ENCODE measurements at regions not wholly inside any gene's neighbourhood (a gene's known extent, or its start where the extent isn't known, plus 50 kb on each side); places are given as distances from the start of the nearest gene placed in this dataset.

- no peak for DNase-seq
Observed at GRCh38 chr12:19627719-19628118, 188.4 kb downstream of the AEBP2 start.

GRCh38 chr12:19630536-19630935 lies 191.2 kb downstream of the AEBP2 start:
- DNase-seq: no peak

DNA sequence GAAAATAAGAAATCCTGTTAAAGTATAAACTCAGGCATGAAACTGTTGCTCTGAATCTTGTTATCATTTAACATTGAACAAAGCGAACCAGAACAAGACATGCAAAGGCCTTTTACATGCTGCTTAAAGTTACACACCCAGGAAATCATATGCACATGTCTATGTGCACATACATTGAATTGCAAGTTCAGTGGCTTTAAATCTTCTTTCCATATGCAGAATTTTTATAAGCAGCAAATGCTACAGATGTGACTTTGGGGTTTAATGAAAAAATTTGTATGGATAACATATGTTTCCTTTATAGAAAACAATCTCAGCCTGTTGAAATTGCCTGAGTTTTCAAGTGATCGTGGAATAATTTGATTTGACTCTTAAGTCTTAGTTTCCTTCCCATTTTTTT lies 193.9 kb downstream of the AEBP2 start:
- no peak for DNase-seq

GRCh38 chr12:19633641-19634040 lies 194.3 kb downstream of the AEBP2 start:
- DNase-seq: no peak

- DNase-seq: no peak
Observed at GRCh38 chr12:19639781-19640415, 200.6 kb downstream of the AEBP2 start.

DNA sequence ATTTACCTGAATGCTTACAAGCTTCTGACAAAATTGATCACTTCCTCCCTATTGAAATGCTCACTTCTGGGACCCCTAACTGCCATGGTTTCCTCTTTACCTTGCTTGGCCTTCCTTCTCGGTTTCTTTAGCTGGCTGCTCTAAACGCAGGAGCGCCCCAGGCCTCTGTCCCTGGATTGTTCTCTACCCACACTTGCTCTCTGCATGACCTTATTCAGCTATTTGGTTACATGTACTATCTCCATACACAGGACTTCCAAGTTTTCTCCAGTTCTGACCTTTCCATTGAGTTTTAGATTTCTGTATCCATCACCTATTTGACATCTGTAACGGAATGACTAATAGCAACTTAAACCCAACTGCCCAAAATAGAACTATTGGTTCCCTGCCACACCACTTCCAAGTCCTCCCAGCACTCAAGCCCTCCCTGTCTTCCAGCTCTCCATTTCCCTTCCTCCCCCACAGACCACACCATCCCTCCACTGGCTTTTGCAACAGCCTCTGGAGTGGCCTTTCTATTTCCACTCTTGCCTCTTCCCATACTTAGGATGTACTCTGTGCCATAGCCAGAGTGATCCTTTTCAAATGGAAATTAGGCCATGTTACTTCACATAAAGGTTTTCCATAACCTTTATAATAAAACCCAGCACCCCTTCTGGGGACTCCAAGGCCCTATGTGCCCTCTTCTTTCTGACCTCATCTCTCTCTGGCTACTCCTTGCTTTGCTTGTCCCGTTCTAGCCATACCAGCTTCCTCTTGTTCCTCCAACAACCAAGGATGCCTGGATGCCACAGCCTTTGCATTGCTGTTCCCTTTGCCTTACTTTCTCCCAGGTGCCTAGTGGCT lies 202.2 kb downstream of the AEBP2 start:
- no peak for DNase-seq

DNA sequence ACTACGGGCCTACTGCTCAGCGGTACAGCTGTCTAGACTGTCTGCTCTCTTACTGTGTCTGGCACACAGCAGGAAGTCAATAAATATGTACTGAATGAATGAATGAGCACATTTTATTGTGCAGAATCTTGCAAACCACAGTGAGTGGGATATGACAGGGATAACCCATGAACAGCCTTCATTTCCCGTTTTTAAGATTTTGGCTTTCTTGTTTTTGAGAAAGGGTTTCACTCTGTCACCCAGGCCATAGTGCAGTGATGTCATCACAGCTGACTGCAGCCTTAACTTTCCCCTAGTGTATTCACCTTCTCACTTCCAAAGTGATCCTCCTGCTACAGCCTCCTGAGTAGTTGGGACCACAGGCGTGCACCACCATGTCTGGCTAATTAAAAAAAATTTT lies 203.1 kb downstream of the AEBP2 start:
- DNase-seq: no peak

DNA sequence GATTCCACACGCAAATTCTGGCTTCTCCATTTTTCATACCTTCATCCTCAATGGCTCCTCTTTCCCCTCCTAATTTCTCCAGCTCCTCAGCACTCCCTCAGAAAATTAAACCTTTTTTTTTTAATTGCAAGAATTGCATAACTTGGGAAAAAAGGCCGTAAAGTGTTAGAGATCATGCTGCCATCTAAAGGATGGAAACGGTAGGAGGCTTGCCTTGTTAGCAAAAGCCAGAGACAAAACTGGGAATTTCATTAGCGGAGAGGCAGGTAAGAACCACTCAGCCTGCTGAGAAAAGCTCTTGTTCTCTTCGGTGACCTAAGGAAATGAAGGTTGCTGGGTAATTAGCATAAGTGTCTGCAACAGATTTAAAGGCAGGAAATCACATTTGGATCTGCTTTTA lies 204.3 kb downstream of the AEBP2 start:
- no peak for DNase-seq

- DNase-seq: no peak
Observed at GRCh38 chr12:19644571-19644970, 205.3 kb downstream of the AEBP2 start.

DNA sequence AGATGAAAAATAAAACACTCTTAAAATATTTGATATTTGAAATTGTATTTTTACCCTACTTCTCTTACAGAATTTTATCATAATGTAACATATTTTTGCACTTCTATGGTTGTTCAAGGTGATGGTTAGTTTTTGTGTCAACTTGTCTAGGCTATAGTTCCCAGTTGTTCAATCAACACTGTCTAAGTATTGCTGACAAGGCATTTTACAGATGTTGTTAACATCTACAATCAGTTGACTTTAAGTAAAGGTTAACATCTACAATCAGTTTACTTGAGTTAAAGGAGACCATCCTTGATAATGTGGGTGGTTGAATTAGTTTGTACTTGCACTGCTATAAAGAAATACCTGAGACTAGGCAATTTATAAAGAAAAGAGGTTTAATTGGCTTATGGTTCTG lies 206.5 kb downstream of the AEBP2 start:
- no peak for DNase-seq

GRCh38 chr12:19646599-19646998 lies 207.3 kb downstream of the AEBP2 start:
- DNase-seq: no peak

GRCh38 chr12:19647806-19648556 lies 208.7 kb downstream of the AEBP2 start:
- DNase-seq: no peak

DNA sequence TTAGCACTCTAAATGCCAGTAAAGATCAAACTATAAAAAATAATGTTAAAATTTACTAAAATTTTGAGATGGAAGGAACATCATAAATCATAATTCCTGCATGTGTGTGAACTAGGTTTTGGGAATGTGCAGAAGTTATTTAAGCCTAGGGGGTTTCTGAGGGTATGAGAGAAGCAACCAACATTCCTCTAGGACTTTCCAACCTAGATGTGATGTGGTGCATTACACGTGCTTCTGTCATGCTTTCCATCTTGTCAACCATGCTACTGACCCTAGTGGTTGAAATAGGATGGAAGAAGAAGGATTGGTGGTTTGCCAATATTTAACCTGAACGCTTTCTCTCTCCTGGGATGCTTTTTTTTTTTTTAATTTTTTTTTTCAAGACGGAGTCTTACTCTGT lies 209.3 kb downstream of the AEBP2 start:
- DNase-seq: no peak

- no peak for DNase-seq
Observed at GRCh38 chr12:19652386-19652785, 213.1 kb downstream of the AEBP2 start.

DNA sequence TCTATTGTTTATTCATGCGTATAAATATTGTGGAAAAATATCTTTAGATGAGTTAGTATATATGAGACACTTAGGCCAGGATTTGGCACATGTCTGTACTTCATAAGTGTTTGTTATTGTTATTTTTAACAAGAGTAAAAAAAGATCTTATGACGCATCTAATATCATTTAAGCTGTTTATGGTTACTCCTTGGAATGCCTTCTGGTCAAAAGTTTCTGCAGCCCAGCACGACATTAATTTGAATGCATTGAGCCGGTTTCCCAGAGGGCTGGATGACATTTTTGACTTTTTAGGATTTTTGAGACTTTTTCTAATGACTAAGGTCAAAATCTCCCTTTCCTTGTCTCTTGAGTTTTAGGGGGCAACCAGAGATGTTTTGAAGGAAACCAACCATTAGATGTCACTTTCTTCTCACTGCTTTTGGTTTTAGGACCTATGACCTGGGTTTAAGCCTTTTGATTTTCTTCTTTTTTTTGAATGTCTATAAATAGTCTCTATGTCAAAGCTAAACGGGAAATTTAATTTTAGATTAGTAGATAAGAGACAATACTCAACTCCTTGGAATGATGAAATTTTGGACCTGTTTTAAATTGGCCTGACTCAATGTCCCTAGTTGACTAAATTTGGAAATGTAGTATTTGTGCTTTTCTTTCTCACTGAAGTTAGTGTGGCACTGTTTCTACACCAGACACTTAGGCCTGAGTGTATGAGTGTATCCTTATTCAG lies 215.5 kb downstream of the AEBP2 start:
- no peak for DNase-seq

GRCh38 chr12:19657118-19657731 lies 217.9 kb downstream of the AEBP2 start:
- no peak for DNase-seq

DNA sequence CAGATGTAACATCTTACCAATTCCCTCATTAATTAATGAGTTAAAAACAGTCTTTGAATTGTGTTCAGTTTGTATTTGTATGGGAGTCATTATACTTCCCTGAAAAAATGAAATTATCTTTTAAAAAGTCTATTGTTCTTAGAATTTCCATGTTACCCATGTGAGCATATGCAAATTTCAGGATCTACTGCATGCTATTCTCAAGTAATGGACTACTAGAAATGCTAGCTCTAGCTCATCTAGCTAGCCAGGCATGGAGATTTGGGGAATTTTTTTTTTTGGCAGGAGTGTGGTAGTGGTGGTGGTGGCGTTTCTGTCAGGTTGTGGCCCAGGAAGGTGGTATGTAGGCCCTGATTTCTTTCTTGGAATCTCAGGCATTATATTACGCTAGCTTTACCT lies 218.4 kb downstream of the AEBP2 start:
- DNase-seq: no peak

DNA sequence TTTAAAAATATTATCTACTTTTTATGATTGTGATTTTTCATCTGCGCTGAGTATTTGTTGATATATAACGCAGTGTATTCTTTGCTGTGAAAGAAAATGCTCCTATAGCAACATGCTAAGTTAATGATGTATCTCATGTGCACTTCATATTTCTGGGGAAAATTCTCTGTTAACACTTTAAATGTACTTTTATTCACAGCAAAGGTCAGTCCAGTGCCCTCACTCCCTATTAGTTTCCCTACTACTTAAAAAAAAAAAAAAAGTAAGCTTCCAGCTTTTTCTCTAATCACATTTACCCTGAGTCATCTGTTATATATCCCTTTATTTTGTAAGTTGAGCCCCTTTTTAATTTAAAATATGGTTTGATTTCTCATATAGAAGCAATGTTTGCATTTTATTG lies 219.8 kb downstream of the AEBP2 start:
- no peak for DNase-seq

GRCh38 chr12:19659501-19659900 lies 220.2 kb downstream of the AEBP2 start:
- DNase-seq: no peak

DNA sequence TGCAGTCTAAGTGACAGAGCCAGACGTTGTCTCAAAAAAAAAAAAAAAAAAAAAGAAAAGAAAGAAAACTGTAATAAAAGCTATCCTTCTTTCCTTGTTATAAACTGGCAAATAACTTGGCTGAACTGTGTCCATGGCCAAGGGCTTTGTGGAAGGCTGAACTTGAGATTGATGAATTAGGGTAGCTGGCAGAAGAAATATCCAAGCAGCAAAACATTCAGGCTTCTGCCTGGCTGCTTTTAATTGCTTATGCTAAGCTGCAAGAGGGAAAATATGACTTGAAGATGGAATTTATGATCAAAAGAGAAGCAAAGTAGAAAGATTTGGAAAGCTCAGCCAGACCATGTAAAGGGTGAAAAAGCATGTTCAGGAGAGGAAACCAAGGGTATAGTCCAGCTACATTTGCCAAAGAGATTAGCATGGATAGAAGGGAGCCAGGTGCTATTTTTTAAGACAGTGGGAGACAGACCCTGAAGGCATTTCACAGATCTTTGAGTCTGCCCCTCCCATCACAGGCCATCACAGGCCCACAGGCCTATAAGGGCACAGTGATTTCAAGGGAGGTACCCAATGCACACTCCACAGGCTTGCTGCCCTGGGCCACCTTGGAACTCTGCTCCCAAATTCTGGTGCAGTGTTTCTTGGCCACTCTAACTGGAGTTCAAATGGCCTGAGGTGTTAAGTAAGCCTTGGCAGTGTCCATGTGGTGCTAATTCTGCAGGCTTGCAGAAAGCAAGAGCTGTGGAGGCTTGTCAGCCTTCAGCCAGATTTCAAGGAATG lies 226.0 kb downstream of the AEBP2 start:
- DNase-seq: no peak

GRCh38 chr12:19666070-19666469 lies 226.8 kb downstream of the AEBP2 start:
- no peak for DNase-seq

- DNase-seq: no peak
Observed at GRCh38 chr12:19669793-19670192, 230.5 kb downstream of the AEBP2 start.

Measured in stimulated activated CD4-positive, alpha-beta T cell treated with anti-CD3 and anti-CD28 coated beads, Interleukin-1b, Interleukin-23, amount 100 ng/mL, for 48 hours (primary cell).